ENCODE measurements at regions not wholly inside any gene's neighbourhood (a gene's known extent, or its start where the extent isn't known, plus 50 kb on each side); places are given as distances from the start of the nearest gene placed in this dataset.
"Not testable (repeated sequence)": the region's sequence is repeated elsewhere in the genome, so short reads cannot be mapped to it uniquely, and the experiment has no call there.

GRCh38 chr2:131990751-131991150 lies 171.0 kb downstream of the ANKRD30BL start:
- TF ChIP-seq EGR1 (IDR thresholded peaks at IDR 0.05; ENCODE audit: low read depth in 2 of 2); TAF1 (conservative IDR thresholded peaks at IDR 0.05); RAD21 (IDR thresholded peaks at IDR 0.05); FOXA2 (IDR thresholded peaks at IDR 0.05); YY1 (IDR thresholded peaks at IDR 0.05); FOXA1 (IDR thresholded peaks at IDR 0.05); SP1 (IDR thresholded peaks at IDR 0.05); MAX (IDR thresholded peaks at IDR 0.05); RXRA (IDR thresholded peaks at IDR 0.05); JUND (IDR thresholded peaks at IDR 0.05): not testable (repeated sequence)
- TF ChIP-seq, protein P1, sequence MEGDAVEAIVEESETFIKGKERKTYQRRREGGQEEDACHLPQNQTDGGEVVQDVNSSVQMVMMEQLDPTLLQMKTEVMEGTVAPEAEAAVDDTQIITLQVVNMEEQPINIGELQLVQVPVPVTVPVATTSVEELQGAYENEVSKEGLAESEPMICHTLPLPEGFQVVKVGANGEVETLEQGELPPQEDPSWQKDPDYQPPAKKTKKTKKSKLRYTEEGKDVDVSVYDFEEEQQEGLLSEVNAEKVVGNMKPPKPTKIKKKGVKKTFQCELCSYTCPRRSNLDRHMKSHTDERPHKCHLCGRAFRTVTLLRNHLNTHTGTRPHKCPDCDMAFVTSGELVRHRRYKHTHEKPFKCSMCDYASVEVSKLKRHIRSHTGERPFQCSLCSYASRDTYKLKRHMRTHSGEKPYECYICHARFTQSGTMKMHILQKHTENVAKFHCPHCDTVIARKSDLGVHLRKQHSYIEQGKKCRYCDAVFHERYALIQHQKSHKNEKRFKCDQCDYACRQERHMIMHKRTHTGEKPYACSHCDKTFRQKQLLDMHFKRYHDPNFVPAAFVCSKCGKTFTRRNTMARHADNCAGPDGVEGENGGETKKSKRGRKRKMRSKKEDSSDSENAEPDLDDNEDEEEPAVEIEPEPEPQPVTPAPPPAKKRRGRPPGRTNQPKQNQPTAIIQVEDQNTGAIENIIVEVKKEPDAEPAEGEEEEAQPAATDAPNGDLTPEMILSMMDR (IDR thresholded peaks at IDR 0.05; ENCODE audit: low read depth, low read length, missing input control): not testable (repeated sequence)
- TF ChIP-seq, protein P2, sequence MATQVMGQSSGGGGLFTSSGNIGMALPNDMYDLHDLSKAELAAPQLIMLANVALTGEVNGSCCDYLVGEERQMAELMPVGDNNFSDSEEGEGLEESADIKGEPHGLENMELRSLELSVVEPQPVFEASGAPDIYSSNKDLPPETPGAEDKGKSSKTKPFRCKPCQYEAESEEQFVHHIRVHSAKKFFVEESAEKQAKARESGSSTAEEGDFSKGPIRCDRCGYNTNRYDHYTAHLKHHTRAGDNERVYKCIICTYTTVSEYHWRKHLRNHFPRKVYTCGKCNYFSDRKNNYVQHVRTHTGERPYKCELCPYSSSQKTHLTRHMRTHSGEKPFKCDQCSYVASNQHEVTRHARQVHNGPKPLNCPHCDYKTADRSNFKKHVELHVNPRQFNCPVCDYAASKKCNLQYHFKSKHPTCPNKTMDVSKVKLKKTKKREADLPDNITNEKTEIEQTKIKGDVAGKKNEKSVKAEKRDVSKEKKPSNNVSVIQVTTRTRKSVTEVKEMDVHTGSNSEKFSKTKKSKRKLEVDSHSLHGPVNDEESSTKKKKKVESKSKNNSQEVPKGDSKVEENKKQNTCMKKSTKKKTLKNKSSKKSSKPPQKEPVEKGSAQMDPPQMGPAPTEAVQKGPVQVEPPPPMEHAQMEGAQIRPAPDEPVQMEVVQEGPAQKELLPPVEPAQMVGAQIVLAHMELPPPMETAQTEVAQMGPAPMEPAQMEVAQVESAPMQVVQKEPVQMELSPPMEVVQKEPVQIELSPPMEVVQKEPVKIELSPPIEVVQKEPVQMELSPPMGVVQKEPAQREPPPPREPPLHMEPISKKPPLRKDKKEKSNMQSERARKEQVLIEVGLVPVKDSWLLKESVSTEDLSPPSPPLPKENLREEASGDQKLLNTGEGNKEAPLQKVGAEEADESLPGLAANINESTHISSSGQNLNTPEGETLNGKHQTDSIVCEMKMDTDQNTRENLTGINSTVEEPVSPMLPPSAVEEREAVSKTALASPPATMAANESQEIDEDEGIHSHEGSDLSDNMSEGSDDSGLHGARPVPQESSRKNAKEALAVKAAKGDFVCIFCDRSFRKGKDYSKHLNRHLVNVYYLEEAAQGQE (IDR thresholded peaks at IDR 0.05): not testable (repeated sequence)
- TF ChIP-seq, protein P3, sequence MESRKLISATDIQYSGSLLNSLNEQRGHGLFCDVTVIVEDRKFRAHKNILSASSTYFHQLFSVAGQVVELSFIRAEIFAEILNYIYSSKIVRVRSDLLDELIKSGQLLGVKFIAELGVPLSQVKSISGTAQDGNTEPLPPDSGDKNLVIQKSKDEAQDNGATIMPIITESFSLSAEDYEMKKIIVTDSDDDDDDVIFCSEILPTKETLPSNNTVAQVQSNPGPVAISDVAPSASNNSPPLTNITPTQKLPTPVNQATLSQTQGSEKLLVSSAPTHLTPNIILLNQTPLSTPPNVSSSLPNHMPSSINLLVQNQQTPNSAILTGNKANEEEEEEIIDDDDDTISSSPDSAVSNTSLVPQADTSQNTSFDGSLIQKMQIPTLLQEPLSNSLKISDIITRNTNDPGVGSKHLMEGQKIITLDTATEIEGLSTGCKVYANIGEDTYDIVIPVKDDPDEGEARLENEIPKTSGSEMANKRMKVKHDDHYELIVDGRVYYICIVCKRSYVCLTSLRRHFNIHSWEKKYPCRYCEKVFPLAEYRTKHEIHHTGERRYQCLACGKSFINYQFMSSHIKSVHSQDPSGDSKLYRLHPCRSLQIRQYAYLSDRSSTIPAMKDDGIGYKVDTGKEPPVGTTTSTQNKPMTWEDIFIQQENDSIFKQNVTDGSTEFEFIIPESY (IDR thresholded peaks at IDR 0.05): not testable (repeated sequence)
- TF ChIP-seq, protein P4, sequence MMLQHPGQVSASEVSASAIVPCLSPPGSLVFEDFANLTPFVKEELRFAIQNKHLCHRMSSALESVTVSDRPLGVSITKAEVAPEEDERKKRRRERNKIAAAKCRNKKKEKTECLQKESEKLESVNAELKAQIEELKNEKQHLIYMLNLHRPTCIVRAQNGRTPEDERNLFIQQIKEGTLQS (IDR thresholded peaks at IDR 0.05): not testable (repeated sequence)

Measured in liver (tissue), 3 donors.